Sigmoid colon (tissue), 3 donors: ENCODE measurements at regions not wholly inside any gene's neighbourhood (a gene's known extent, or its start where the extent isn't known, plus 50 kb on each side); places are given as distances from the start of the nearest gene placed in this dataset.

Experiments
- CTCF ChIP-seq, 4 experiments: fragments of 450-650 bp in 3 of 4; fragments of 200-600 bp in 1 of 4; IDR thresholded peaks; one replicate each; pipeline ENCODE4 v1.5.1; 2016 to 2019; ENCODE audit warnings: antibody characterized with exemption in 4 of 4, mild to moderate bottlenecking in 3 of 4, moderate library complexity in 2 of 4
- POLR2A ChIP-seq, 2 donors: fragments of 450-650 bp; IDR thresholded peaks; one replicate each; pipeline ENCODE4 v1.6.1; 2016; ENCODE audit warnings: antibody characterized with exemption in 2 of 2, mild to moderate bottlenecking in 2 of 2, moderate library complexity in 2 of 2

GRCh38 chr2:226057914-226058313, 658.4 kb downstream of the NYAP2 start:
- TF ChIP-seq CTCF (IDR thresholded peaks at IDR 0.05): no peak
- no peak for TF ChIP-seq POLR2A (IDR thresholded peaks at IDR 0.05)
